ENCODE measurements at regions not wholly inside any gene's neighbourhood (a gene's known extent, or its start where the extent isn't known, plus 50 kb on each side); places are given as distances from the start of the nearest gene placed in this dataset.

DNA sequence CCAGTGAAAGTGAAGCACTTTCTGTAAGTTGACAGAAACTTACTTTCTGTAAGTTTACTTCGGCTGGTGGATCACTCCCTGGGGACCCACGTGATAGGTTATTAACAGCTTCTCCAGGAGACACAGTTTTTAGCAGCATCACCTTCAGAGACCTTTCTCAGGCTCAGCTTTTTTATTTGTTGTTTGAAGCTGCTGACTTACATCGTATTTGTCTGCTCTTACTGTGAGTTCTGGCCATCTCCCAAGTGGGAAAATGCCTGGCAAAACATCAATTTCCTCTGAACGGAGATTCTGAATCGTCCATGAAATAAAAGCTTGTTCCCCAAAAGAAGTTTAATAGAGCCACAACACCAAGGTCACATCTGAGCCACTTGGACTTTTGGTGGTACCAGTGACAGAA is 178.7 kb upstream of the PODXL start:
- DNase-seq (ENCODE audit: low read depth, low spot score): no peak

DNA sequence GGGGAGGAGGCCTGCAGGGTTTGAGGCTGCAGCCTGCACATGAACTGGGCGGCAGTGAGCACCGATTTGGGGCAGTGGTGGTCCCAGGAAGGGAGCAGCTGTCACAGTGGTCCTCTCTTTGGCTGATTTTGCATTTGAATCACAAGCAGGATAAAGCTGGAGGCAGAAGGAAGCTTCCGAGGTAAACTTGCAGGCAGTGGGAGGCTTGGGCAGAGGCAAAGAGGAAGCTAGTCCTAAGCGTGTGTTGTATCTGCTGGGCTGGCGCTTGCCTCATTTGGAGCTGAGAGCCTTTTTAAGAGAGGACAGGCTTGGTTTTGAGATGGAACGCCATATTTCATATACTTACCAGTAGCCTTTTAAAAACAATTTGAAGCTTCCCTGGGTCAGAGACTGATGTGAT is 177.2 kb upstream of the PODXL start:
- DNase-seq (ENCODE audit: low read depth, low spot score): no peak

DNA sequence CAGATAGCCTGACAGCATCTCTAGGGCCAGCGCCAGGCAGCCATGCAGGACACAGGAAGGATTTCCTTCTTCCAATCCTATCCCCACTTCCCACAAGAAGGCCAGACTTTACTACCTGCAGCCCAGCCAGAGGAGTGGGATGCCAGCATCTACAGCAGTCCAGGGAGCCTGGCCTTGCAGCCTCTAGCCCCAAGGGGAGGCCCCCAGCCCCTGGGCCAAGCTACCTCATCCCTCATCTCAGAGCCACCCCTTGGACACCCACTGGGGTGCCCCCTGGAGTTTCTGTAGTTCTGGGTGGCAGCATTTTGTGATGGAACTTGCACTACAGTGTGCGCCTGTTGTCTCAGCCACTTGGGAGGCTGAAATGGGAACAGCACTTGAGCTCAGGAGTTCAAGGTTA is 170.8 kb upstream of the PODXL start:
- no peak for DNase-seq (ENCODE audit: low read depth, low spot score)

DNA sequence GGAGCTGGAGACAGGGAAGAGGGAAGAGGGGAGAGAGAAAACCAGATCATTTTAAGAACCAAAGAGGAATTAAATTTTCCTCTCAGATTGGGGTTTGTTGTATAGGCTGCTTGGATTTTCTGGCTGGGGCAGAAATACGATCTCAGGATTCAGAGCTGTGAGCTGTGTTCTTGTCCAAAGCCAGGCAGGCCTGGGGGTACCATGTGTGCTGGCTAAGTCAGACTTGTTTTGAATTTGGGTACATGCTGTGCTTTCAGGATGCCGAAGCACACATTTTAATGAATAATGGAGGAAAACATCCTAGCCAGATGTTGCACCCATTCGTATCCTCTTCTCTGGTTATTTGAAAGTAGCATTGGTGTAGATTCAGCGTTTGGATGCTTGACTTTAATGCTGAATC is 170.3 kb upstream of the PODXL start:
- DNase-seq (ENCODE audit: low read depth, low spot score): no peak

DNA sequence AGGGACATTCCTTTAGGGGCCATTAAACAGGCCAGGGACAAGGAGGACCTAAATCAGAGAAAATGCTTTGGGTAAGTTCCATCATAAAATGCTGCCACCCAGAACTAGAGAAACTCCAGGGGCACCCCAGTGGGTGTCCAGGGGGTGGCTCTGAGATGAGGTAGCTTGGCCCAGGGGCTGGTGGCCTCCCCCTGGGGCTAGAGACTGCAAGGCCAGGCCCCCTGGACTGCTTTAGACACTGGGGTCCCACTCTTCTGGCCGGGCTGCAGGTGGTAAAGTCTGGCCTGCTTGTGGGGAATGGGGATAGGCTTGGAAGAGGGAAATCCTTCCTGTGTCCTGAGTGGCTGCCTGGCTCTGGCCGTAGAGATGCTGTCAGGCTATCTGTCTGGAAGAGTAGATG is 169.6 kb upstream of the PODXL start:
- no peak for DNase-seq (ENCODE audit: low read depth, low spot score)

DNA sequence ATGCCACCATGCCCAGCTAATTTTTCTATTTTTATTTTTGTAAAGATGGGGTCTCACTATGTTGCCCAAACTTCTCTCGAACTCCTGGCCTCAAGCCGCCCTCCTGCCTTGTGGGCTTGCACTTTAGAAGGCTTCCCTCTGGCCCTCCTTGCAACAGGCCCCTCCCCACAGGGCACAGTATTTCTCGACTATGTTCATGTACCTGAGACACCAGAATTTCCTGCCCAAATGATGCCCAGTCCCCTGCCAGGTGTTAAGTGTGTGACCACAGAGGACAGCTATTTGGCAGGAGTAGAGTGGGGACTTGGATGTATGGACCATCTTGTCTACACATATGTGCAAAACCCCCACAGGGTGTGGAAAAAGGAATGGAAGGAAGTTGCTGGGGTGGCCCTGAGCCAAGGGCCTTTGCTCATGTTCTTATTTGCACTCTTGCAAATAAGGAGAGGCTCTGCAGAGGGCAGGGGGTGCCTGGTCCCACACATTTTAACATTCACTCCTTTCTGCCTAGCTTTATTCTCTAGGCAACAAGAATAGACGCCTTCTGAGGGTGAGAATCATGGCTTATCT is 168.4 kb upstream of the PODXL start:
- DNase-seq (ENCODE audit: low read depth, low spot score): no peak

DNA sequence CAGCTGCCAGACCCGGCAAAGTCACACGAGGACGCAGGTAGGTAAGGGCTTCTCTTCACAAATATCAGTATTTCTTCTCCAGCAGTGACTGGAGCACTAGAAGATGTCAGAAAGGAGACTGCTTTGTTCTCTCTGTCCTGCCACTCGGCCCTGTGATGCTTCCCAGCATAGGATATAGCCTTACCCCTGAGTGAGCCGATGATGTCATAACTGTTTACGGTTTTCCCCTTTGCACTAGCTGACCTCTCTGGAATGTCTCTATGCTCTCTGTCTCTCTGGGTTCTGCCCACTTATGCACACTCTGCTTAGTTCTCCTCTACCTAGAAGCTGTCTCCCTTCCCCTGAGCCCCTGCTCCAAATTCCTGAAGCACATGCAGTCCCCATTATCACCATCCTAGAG is 167.5 kb upstream of the PODXL start:
- no peak for DNase-seq (ENCODE audit: low read depth, low spot score)

DNA sequence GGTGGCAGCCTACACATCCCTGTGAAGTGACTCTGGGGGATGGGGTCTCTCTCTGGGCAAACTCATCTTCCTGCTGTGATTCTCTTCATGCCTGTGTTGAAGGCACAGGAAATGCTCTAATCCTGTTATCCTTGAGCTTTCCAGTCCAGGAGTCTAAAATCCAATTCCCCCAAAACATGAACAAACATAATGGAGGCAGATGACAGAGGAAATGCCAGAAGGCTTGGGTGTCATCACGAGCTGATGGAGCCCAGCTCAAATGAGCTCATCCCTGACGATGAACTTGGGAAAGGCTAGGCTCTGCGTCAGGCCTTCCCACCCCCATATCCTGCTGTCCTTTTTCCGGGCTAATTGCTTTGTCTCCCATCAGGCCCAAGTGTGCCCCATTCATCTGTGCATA is 165.9 kb upstream of the PODXL start:
- no peak for DNase-seq (ENCODE audit: low read depth, low spot score)

DNA sequence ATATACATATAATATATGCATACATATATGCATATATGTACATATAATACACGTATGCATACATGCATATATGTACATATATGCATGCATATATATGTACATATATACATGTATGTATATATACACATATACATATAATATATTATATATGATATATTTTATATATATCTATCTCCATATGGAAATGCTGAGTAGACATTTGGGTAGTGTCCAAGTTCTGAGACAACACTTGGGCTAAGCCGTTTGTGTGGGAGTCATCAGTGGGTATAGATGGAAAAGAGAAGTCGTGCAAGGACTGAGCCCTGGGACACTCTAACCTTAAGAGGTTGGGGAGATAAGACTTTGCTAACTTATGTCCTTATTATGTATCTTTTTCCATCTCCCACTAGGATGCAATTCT is 165.2 kb upstream of the PODXL start:
- DNase-seq (ENCODE audit: low read depth, low spot score): no peak

DNA sequence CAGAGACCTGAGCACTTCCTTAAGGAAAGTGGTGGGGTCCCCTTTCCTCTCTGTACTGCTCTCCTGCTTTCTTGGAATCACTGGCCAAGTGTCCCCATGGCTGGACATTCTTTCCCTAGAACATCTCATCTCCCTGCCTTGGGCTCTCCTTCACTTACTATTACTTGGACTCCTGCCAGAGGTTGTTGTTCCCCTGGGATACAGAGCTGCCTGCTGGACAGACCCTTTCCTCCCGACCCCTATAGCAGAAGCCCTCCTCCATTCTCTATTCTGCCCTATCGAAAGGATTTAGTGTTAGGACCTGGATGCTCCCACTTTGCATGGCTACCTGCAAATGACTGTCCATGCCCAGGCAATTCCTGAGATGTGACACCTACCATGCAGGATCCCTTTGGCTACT is 164.3 kb upstream of the PODXL start:
- DNase-seq (ENCODE audit: low read depth, low spot score): no peak

DNA sequence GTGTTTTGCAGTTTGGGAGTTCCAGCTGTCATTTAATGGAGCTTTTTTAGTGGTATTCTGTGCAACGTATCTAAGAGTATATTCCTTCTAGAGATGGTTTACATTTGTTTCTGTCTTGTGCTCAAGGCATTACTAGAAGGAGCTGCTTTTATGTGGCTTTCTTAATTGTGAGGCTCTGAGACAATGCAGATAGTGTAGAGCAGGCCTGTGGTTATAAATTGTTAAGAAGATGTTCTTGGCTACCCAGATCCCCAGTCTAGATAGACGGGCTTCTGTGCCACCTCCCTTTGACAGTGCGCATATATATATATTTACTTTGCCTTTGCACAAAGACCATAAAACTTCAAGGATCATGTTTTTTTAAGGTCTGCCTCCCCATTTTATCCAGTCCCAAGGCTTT is 160.8 kb upstream of the PODXL start:
- DNase-seq (ENCODE audit: low read depth, low spot score): no peak

DNA sequence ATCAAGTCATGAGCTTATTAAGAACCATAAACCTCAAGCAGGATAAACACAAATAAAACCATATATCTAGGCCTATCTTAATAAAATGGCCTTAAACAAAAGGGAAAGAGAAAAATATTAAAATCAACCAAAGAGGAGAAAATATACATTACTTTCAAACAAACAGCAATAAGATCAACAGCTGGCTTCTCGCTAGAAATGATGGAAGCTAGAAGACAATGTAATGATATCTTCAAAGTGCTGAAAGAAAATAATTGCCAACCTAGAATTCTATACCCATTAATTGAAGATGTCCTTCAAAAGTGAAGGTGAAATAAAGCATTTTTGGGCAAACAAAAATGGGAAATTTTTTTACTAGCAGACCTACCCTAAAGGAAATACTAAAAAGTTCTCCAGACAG is 142.9 kb upstream of the PODXL start:
- no peak for DNase-seq (ENCODE audit: low read depth, low spot score)

DNA sequence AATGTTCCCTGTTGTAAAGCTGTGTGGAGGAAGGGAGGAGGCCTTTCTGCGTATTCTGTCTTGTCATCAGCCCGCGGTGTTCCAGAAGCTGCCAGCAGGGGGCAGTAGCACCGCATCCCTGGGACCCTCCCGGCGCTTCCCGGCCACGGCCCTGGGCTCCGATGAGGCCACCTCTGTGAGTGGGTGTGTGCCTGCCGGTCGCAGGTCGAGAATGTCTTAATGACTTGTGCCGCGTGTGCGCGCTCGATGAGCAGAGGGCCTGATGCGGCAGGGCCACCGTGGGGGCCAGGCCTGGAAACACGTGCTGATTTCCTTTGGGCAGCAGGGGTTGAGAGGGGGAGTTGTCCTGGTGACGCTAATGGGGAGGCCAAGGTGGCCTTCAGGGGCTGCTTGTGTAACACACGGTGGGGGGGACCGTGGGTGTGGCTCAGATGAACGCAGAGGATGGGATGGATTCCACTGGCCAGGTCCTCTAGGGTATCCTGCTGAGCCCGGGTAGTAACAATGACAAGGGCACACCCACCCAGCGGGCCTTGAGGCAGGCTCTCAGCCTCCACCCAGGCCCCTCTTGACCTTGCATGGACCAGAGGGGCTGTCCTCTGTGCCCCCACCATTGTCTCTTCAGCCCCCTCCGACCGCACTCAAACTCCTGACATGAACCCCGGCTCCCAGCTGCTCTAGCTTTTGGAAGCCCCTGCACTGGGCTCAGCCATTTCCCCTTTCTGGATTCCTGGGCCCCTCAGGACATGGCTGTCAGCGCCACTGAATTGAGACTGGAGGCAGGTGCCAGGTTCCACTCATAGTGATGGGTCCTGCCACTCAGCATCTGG is 135.9 kb upstream of the PODXL start:
- DNase-seq (ENCODE audit: low read depth, low spot score): no peak

DNA sequence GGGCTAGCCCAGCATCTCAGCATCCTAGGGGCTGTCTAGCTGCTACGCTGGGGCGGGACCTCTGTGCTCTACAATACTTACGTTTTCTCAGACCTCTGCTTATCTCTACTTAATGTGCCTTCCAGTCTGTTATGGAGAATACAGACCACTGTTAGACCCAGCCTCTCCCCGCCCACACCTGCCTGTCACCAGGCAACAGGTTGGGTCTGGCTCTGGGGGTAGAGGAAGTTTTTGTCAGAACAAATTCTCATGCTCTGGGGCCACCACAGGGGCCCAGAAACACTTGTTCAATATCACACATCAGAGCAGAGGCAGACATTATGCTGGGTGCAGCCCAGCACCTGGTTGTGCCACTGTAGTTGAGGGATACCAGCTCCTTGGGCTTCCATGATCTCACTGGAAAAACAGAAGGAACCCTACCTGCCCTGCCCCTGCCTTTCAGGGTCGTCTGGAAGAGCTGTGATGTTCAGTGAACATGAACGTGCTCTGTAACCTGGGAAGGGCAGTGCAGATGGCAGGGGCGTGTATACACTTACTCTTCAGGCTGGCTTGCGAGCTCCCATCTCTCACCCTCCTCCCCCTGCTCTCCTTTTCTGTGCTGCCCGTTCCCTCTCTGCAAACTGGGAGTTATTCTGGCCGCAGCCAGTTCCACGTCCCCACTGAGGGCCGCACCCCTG is 135.2 kb upstream of the PODXL start:
- DNase-seq (ENCODE audit: low read depth, low spot score): no peak

DNA sequence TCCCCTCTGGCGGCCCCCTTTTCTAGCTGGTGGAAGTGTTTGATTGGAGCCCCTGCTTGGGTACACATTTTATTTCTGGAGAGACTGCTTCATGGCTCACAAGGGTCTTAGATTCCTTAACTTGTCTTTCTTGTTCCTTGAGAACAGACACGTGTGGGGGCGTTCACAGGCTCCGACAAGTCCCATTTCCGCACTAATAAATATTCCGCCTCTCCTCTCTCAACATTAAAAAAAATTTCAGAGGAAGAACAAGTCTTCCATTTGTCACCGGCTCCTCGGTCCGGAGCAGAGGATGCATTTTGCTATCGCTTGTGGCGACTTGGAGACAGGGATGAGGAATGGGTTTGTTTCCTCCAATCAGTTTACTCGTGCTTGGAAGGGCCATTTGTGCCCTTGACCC is 134.0 kb upstream of the PODXL start:
- DNase-seq (ENCODE audit: low read depth, low spot score): no peak

DNA sequence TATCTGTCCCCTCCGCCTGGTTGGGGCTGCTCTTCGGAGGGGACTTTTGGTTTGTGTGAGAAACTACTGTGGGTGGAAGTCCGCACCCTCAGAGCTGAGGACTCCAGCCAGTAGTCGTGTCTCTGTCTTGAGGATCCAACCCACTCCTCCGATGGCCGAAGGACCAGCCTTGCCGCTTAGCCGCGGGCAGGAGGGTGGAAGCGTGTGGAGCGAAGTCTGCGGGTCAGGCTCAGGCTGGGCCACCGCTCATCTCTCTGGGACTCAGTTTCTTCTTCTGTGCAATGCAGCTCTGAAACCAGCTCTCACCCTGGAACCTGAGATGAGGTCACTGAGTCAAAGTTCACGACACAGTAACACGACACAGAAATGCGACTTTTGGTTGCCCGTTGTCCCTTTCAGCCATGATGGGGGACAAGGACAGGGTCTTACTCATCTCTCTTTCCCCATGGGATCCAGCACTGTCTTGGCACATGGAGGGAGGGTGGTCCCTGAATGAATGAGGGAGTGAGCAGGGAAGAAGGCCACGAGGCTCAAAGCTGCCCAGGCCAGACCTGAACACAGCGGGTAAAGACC is 133.3 kb upstream of the PODXL start:
- no peak for DNase-seq (ENCODE audit: low read depth, low spot score)

DNA sequence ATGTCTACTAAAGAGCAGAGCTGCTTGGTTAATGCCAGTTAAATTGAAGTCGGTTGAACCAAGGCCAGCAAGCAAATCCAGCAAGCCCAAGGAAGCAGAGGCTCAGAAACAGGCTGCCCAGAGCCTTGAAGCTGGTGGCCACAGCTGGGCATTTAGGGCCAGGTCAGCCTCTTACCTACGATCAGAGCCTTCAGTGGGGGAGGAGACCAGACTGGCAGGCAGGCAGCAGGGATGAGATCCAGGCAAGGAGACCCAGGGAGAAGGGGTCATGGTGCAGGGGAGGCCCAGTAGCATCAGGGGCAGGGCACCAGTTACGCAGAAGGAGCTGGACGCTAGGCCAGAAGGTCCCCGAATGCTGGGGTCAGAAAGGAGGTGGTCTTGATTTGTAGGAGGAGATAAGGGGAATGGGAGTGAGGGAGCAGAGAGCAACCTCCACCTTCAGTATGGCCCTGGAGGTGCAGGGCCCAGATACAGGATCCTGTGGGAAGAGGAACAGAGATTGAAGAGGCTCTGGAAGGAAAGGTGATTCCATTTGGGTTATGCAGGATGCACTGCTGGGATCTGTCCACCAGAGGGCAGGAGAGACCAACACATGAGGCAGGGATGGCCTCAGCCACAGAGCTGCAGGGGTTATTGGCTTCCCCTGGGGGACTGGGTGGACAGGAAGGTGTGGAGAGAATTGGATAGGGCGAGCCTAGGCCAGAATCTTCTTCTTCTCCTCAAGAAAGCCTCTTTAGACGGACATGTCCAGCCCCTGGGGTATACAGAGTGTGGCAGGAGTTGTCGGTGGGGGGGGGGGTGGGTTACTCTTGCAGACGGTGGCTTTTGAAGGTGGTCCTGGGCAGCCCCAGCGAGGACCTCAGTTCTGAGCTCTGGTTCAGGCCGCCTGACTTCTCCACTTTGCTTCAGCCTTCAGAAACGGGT is 132.6 kb upstream of the PODXL start:
- DNase-seq (ENCODE audit: low read depth, low spot score): peak; percentile 21

DNA sequence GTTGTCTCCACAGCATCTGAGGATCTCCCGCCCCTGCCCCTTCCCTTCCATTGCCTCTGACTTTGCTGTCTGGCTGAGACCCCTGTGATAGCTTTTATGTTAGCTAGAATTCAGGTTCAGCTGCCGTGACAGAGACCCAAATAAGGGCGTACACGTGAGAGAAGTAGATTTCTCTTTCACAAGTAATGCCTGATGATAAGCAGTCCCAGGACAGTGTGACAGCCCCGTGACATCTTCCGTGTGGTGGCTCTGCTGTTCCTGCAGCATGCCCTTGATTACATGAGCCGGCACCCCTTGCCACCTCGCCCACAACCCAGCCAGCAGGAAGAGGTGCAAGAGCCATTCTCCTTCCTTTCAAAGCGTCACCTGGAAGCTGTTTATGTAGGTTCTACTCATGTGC is 130.9 kb upstream of the PODXL start:
- no peak for DNase-seq (ENCODE audit: low read depth, low spot score)

DNA sequence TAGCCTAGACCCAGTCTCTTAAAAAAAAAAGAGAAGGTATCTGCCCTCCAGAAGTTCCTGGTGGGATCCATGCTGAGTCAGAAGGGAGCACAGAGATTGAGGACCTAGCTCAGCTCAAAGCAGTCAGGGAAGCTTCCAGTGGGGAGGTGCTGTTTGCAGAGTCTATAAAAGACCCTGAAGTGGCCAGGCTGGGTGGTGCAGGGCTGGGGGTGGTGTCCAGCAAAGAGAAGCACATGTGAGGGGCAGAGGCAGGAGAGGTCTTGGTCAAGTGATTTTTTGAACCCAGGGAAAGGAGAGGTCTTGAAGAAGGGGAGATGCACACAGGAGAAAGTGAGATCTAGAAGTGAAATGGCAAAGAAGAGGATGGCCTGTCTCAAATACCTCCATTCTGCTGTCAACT is 130.4 kb upstream of the PODXL start:
- DNase-seq (ENCODE audit: low read depth, low spot score): no peak

DNA sequence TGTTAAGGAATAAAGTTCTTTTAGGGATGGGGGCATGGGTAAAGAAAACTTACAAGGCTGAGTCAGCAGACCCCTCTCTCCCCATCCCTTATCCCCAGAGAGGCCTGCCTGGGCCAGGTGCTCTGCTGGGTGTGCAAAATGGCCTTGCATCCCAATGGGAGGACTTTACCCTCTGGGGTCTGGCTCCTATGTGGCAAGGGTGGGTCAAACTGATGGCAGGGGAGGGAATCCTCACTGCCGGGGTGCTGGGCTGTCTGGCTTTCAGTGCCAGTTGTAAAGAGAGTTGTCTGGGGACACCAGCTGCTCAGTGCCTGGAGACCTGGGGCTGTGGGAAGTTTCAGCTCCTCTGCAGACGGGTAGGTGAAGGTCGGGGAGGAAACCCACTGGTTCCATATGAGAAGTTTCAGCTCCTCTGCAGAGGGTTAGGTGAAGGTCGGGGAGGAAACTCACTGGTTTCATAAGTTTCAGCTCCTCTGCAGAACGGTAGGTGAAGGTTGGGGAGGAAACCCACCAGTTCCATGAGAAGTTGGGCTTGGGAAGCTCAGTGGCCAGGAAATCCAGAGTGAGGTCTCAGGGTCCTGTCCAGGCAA is 127.2 kb upstream of the PODXL start:
- no peak for DNase-seq (ENCODE audit: low read depth, low spot score)

DNA sequence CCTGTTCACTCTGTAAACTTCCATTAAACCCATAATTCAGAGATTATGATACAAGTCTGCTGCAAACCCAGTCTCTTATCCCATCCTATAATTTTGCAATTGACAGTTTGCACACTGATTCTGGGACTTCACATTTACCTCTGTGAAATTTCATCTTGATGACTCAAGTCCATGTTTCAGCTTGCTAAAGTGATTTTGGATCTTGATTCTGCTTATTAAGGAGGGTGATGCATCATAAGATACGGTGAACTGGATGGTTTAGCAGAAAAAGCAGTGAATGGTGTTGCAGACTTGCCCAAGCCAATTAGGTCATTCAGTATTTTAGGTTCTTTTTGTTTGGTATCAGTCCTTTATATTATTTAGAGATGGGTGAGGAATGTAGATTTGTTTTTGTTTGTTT is 125.5 kb upstream of the PODXL start:
- no peak for DNase-seq (ENCODE audit: low read depth, low spot score)
